ENCODE measurements at regions not wholly inside any gene's neighbourhood (a gene's known extent, or its start where the extent isn't known, plus 50 kb on each side); places are given as distances from the start of the nearest gene placed in this dataset.

- WGBS, 2 donors, result 38 to 42% methylated on average over 2 of the region's 2 CpGs
- Histone ChIP-seq H3K4me1 (no peaks in the 10 kb centered on the region), H3K36me3 (ENCODE audit: low read depth, missing control alignments) (no peaks in the 10 kb centered on the region), H3K9me3 (no peaks in the 10 kb centered on the region), H3K27me3 (no peaks in the 10 kb centered on the region), H3K27ac (no peak overlapping the region), H3K4me3 (no peak overlapping the region)
- TF ChIP-seq POLR2A (IDR thresholded peaks at IDR 0.05), result no peak
- TF ChIP-seq CTCF (IDR thresholded peaks at IDR 0.05), result no peak
- intact Hi-C loops (cut with DNase I; ENCODE audit: low total_unique reads), result no loop called here
- no peak for DNase-seq
Observed at GRCh38 chr1:106465666-106466065, 590.8 kb upstream of the PRMT6 start.

GRCh38 chr1:106480629-106481028 lies 575.8 kb upstream of the PRMT6 start:
- H3K4me3 ChIP-seq, result no peak overlapping the region
- TF ChIP-seq POLR2A (IDR thresholded peaks at IDR 0.05), result no peak
- no peaks in the 10 kb centered on the region for H3K4me1 ChIP-seq
- no peaks in the 10 kb centered on the region for H3K27me3 ChIP-seq
- 83 to 89% methylated on average over 3 of the region's 3 CpGs for WGBS, 2 donors
- DNase-seq, result no peak
- no peak overlapping the region for H3K27ac ChIP-seq
- H3K9me3 ChIP-seq, result no peaks in the 10 kb centered on the region
- intact Hi-C loops (cut with DNase I; ENCODE audit: low total_unique reads), result no loop called here
- no peaks in the 10 kb centered on the region for H3K36me3 ChIP-seq (ENCODE audit: low read depth, missing control alignments)

- Histone ChIP-seq H3K9me3 (no peaks in the 10 kb centered on the region), H3K27me3 (no peaks in the 10 kb centered on the region), H3K36me3 (ENCODE audit: low read depth, missing control alignments) (no peaks in the 10 kb centered on the region), H3K27ac (no peak overlapping the region), H3K4me1 (no peaks in the 10 kb centered on the region), H3K4me3 (no peak overlapping the region)
- 79 to 89% methylated on average over 4 of the region's 4 CpGs for WGBS, 2 donors
- DNase-seq, result no peak
- intact Hi-C loops (cut with DNase I; ENCODE audit: low total_unique reads), result no loop called here
- TF ChIP-seq CTCF (IDR thresholded peaks at IDR 0.05) (no peak), POLR2A (IDR thresholded peaks at IDR 0.05) (no peak)
Observed at GRCh38 chr1:106492880-106493279, 563.6 kb upstream of the PRMT6 start.

GRCh38 chr1:106494646-106495045 lies 561.8 kb upstream of the PRMT6 start:
- H3K27ac ChIP-seq, result no peak overlapping the region
- 56 to 71% methylated on average over 1 of the region's 1 CpG for WGBS, 2 donors
- H3K4me1 ChIP-seq, result no peaks in the 10 kb centered on the region
- H3K4me3 ChIP-seq, result no peak overlapping the region
- intact Hi-C loops (cut with DNase I; ENCODE audit: low total_unique reads), result no loop called here
- no peak for DNase-seq
- no peaks in the 10 kb centered on the region for H3K27me3 ChIP-seq
- TF ChIP-seq POLR2A (IDR thresholded peaks at IDR 0.05), result no peak
- no peaks in the 10 kb centered on the region for H3K36me3 ChIP-seq (ENCODE audit: low read depth, missing control alignments)
- no peaks in the 10 kb centered on the region for H3K9me3 ChIP-seq

- WGBS, 2 donors, result 81 to 88% methylated on average over 1 of the region's 1 CpG
- DNase-seq, result no peak
- intact Hi-C loops (cut with DNase I; ENCODE audit: low total_unique reads), result no loop called here
- Histone ChIP-seq H3K9me3 (no peaks in the 10 kb centered on the region), H3K27me3 (no peaks in the 10 kb centered on the region), H3K4me3 (no peak overlapping the region), H3K36me3 (ENCODE audit: low read depth, missing control alignments) (no peaks in the 10 kb centered on the region), H3K4me1 (no peaks in the 10 kb centered on the region), H3K27ac (no peak overlapping the region)
- TF ChIP-seq POLR2A (IDR thresholded peaks at IDR 0.05), result no peak
- no peak for TF ChIP-seq CTCF (IDR thresholded peaks at IDR 0.05)
Observed at GRCh38 chr1:106498238-106498637, 558.2 kb upstream of the PRMT6 start.

GRCh38 chr1:106502659-106503058 lies 553.8 kb upstream of the PRMT6 start:
- Histone ChIP-seq H3K9me3 (no peaks in the 10 kb centered on the region), H3K36me3 (ENCODE audit: low read depth, missing control alignments) (no peaks in the 10 kb centered on the region), H3K27ac (no peak overlapping the region), H3K4me1 (no peaks in the 10 kb centered on the region), H3K4me3 (no peak overlapping the region), H3K27me3 (no peaks in the 10 kb centered on the region)
- intact Hi-C loops (cut with DNase I; ENCODE audit: low total_unique reads), result no loop called here
- DNase-seq, result no peak
- no peak for TF ChIP-seq CTCF (IDR thresholded peaks at IDR 0.05)
- no peak for TF ChIP-seq POLR2A (IDR thresholded peaks at IDR 0.05)
- 88 to 93% methylated on average over 1 of the region's 1 CpG for WGBS, 2 donors

Measured in testis (tissue), 2 donors.